RWPE2 (cell line): ENCODE measurements at regions not wholly inside any gene's neighbourhood (a gene's known extent, or its start where the extent isn't known, plus 50 kb on each side); places are given as distances from the start of the nearest gene placed in this dataset.
"Not testable (repeated sequence)": the region's sequence is repeated elsewhere in the genome, so short reads cannot be mapped to it uniquely, and the experiment has no call there.

Experiments used
- ATAC-seq: fragments of 200-7000 bp; cut with Tn5 transposase; 3 replicates; pipeline ENCODE4 v1.9.1; 2021; ENCODE audit warnings: low read depth
- DNase-seq: peaks from one replicate; pipeline ENCODE4 v3.0.0-alpha.2; 2020; ENCODE audit warnings: low spot score
- H3K27ac ChIP-seq: fragments of 450-650 bp; 2 replicates; pipeline ENCODE4 v1.5.1; 2017; ENCODE audit warnings: mild to moderate bottlenecking; ENCODE audit not compliant: poor library complexity, severe bottlenecking
- H3K27me3 ChIP-seq: fragments of 250-450 bp; sonication (Bioruptor Pico); 2 replicates; pipeline ENCODE4 v1.5.1; 2021; ENCODE audit warnings: mild to moderate bottlenecking, moderate library complexity; ENCODE audit not compliant: insufficient read depth, poor library complexity, severe bottlenecking
- H3K36me3 ChIP-seq: fragments of 250-450 bp; sonication (Bioruptor Pico); 2 replicates; pipeline ENCODE4 v1.5.1; 2020; ENCODE audit warnings: low read depth, mild to moderate bottlenecking, moderate library complexity
- H3K4me1 ChIP-seq: fragments of 250-450 bp; sonication (Bioruptor Pico); 2 replicates; pipeline ENCODE4 v1.5.1; 2021; ENCODE audit warnings: mild to moderate bottlenecking, moderate library complexity; ENCODE audit not compliant: insufficient read depth, poor library complexity, severe bottlenecking
- H3K4me3 ChIP-seq: fragments of 250-450 bp; sonication (Bioruptor Pico); 2 replicates; pipeline ENCODE4 v1.5.1; 2021; ENCODE audit warnings: mild to moderate bottlenecking, moderate library complexity; ENCODE audit not compliant: severe bottlenecking
- H3K9me3 ChIP-seq: fragments of 250-450 bp; sonication (Bioruptor Pico); 2 replicates; pipeline ENCODE4 v1.5.1; 2021; ENCODE audit warnings: mild to moderate bottlenecking, moderate library complexity; ENCODE audit not compliant: severe bottlenecking
- CTCF ChIP-seq: fragments of 450-650 bp; IDR thresholded peaks from one replicate; pipeline ENCODE4 v1.5.1; 2017; ENCODE audit warnings: mild to moderate bottlenecking, moderate library complexity; ENCODE audit not compliant: poor library complexity, severe bottlenecking

- no peaks in the 10 kb centered on the region for H3K9me3 ChIP-seq
- H3K4me3 ChIP-seq = no peak overlapping the region
- no peaks in the 10 kb centered on the region for H3K4me1 ChIP-seq
- H3K27me3 ChIP-seq = no peaks in the 10 kb centered on the region
- TF ChIP-seq CTCF = no peak
- DNase-seq = no peak
- no peak overlapping the region for H3K27ac ChIP-seq
- H3K36me3 ChIP-seq = no peaks in the 10 kb centered on the region
- no peak for ATAC-seq
These were observed 162.8 kb downstream of the MANEA start for GRCh38 chr6:95740157-95740556.

GRCh38 chr6:95741045-95741444 lies 163.7 kb downstream of the MANEA start:
- Histone ChIP-seq H3K36me3 (no peaks in the 10 kb centered on the region), H3K27ac (no peak overlapping the region), H3K9me3 (no peaks in the 10 kb centered on the region), H3K4me1 (no peaks in the 10 kb centered on the region), H3K4me3 (no peak overlapping the region), H3K27me3 (no peaks in the 10 kb centered on the region)
- no peak for ATAC-seq
- TF ChIP-seq CTCF = no peak
- no peak for DNase-seq

- Histone ChIP-seq H3K27me3 (no peaks in the 10 kb centered on the region), H3K9me3 (no peaks in the 10 kb centered on the region), H3K4me3 (no peak overlapping the region), H3K27ac (no peak overlapping the region), H3K36me3 (no peaks in the 10 kb centered on the region), H3K4me1 (no peaks in the 10 kb centered on the region)
- DNase-seq (no peak), ATAC-seq (no peak)
- TF ChIP-seq CTCF = no peak
These were observed 165.5 kb downstream of the MANEA start for GRCh38 chr6:95742767-95743289.

- Histone ChIP-seq H3K4me3 (no peak overlapping the region), H3K9me3 (no peaks in the 10 kb centered on the region), H3K36me3 (no peaks in the 10 kb centered on the region), H3K4me1 (no peaks in the 10 kb centered on the region), H3K27me3 (no peaks in the 10 kb centered on the region), H3K27ac (no peak overlapping the region)
- DNase-seq (no peak), ATAC-seq (no peak)
- no peak for TF ChIP-seq CTCF
These were observed 166.3 kb downstream of the MANEA start for GRCh38 chr6:95743591-95743990.

GRCh38 chr6:95758236-95759069 lies 181.1 kb downstream of the MANEA start:
- not testable (repeated sequence) for ATAC-seq, H3K4me3 ChIP-seq, DNase-seq, H3K36me3 ChIP-seq, H3K4me1 ChIP-seq, H3K27ac ChIP-seq, H3K27me3 ChIP-seq, H3K9me3 ChIP-seq
